Tibial artery (tissue), 4 donors: ENCODE measurements at regions not wholly inside any gene's neighbourhood (a gene's known extent, or its start where the extent isn't known, plus 50 kb on each side); places are given as distances from the start of the nearest gene placed in this dataset.

Source experiments
- DNase-seq, 2 donors: peaks; one replicate each; pipeline ENCODE4 v3.0.0-alpha.2; 2019
- H3K27ac ChIP-seq, 2 donors: fragments of 200-600 bp; sonication (generic) in 1 of 2; 1 replicate in 1 of 2; 2 replicates in 1 of 2; pipeline ENCODE4 v1.5.1; 2018 to 2019; ENCODE audit warnings: mild to moderate bottlenecking in 1 of 2
- H3K27me3 ChIP-seq, 2 donors: fragments of 200-600 bp; sonication (generic) in 1 of 2; one replicate each; pipeline versions ENCODE4 v1.5.1 to v1.6.0; 2016 to 2019
- H3K36me3 ChIP-seq, 3 donors: fragments of 200-600 bp; sonication (generic) in 2 of 3; one replicate each; pipeline ENCODE4 v1.5.1; 2016 to 2019; ENCODE audit warnings: mild to moderate bottlenecking in 2 of 3
- H3K4me1 ChIP-seq, 4 donors: fragments of 200-600 bp; sonication (generic) in 2 of 4; 1 replicate in 3 of 4; 2 replicates in 1 of 4; pipeline ENCODE4 v1.5.1; 2016 to 2019
- H3K4me3 ChIP-seq, 2 donors: fragments of 200-600 bp; sonication (generic) in 1 of 2; 1 replicate in 1 of 2; 2 replicates in 1 of 2; pipeline ENCODE4 v1.5.1; 2018 to 2019; ENCODE audit warnings: mild to moderate bottlenecking in 2 of 2
- H3K9me3 ChIP-seq, 3 donors: fragments of 200-600 bp; sonication (generic) in 1 of 3; one replicate each; pipeline ENCODE4 v1.5.1; 2016 to 2019
- intact Hi-C: fragments of 100-400 bp; cut with DNase I; formaldehyde crosslinking; loops from one replicate; pipeline ENCODE4 v1.15.0; 2023; ENCODE audit warnings: low total_unique reads
- TF ChIP-seq, protein P1 (sequence below), 2 experiments: fragments of 200-600 bp in 1 of 2; fragments of 450-650 bp in 1 of 2; IDR thresholded peaks; one replicate each; pipeline ENCODE4 v1.5.1; 2017 to 2019; ENCODE audit warnings: antibody characterized with exemption in 2 of 2, mild to moderate bottlenecking in 1 of 2, moderate library complexity in 1 of 2

DNA sequence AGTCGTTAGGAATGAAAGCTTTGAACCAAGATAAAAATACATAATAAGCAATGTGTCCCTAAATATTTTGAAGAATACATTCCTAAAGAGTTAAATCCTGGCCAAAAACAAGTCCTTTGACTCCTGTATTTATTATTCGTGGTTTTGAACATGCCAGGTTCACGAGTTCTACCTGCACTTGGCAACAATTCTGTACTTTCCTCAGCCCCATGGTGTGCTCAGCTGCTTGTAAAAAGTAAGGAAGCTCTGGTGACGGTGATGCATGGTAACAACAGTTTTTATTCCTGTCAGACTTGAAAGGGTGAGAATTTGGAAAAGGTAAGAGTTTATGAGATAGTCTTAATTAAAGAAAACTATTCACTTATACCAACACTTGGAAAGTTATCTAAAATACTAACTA is 95.0 kb upstream of the KLF12 start:
- DNase-seq, result no peak
- H3K27ac ChIP-seq, result no peak overlapping the region
- H3K4me1 ChIP-seq, result no peaks in the 10 kb centered on the region
- intact Hi-C loops, result no loop called here
- H3K36me3 ChIP-seq, result no peaks in the 10 kb centered on the region
- TF ChIP-seq, protein P1, sequence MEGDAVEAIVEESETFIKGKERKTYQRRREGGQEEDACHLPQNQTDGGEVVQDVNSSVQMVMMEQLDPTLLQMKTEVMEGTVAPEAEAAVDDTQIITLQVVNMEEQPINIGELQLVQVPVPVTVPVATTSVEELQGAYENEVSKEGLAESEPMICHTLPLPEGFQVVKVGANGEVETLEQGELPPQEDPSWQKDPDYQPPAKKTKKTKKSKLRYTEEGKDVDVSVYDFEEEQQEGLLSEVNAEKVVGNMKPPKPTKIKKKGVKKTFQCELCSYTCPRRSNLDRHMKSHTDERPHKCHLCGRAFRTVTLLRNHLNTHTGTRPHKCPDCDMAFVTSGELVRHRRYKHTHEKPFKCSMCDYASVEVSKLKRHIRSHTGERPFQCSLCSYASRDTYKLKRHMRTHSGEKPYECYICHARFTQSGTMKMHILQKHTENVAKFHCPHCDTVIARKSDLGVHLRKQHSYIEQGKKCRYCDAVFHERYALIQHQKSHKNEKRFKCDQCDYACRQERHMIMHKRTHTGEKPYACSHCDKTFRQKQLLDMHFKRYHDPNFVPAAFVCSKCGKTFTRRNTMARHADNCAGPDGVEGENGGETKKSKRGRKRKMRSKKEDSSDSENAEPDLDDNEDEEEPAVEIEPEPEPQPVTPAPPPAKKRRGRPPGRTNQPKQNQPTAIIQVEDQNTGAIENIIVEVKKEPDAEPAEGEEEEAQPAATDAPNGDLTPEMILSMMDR (IDR thresholded peaks at IDR 0.05), result no peak
- H3K9me3 ChIP-seq, result no peaks in the 10 kb centered on the region
- no peak overlapping the region for H3K4me3 ChIP-seq
- H3K27me3 ChIP-seq, result no peaks in the 10 kb centered on the region

DNA sequence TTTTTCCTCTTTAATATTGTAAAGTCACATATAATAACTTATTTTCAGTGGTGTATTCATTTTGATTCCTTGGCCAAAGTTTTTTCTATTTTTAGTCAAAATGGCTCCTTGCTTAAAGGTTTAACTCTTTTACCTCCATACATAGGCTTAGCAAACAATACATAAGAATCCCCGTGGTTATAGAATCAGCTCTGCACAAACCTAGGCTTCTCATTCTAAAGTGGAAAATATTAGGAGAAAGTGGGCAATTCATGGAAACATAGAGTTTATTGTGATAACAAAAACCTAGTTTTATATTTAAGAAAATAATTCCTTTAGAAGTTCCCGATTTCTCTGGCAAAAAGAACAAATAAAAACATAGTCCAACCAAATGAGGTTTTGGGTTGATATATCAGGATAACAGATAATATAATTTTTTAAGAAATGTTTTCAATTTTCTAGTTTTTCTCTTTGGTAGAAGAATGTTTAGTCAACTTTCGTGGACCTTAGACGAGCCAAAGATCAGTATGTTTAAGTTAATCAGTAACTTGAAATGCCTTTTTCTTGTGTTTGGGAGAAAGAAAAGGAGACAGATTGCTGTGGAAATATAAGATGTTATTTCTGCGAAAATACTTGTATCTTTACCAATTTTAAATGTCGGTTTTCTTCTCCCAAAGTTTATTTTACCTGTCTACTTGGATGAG is 93.4 kb upstream of the KLF12 start:
- TF ChIP-seq, protein P1 (IDR thresholded peaks at IDR 0.05), result no peak
- no peak for DNase-seq
- Histone ChIP-seq H3K4me1 (no peaks in the 10 kb centered on the region), H3K36me3 (no peaks in the 10 kb centered on the region), H3K27ac (no peak overlapping the region), H3K27me3 (no peaks in the 10 kb centered on the region), H3K4me3 (no peak overlapping the region), H3K9me3 (no peaks in the 10 kb centered on the region)
- intact Hi-C loops, result no loop called here

DNA sequence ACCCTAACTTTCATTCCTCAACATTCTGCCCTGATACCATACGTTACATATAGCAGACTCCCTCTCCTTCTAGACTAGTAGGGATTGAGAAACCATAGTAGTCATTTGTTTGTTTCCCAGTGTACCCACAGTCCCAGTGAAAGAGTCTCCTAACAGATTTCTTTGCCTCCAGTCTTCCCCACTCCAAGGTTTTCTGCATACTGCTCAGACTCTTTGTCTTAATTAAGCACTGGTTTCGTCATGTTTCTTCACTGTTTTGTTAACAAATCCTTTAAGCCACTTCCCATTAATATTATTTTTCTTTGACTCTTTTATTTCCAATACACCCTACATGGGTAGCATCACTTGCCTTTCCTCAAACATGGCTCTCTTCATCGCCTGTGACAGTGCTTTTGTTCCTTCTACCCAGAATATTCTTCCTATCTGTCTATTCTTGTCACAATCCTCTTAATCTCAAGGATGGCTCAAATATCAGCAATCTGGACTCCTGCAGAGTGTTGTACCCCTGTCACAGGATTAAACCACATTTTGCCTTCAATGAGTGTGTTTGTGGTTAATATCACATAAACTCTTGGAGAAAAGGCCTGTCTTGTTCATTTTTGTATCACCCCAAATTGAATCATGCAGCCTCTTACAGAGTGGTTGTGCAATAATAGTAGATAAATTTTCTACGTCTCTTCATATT is 92.7 kb upstream of the KLF12 start:
- no peak for DNase-seq
- Histone ChIP-seq H3K9me3 (no peaks in the 10 kb centered on the region), H3K36me3 (no peaks in the 10 kb centered on the region), H3K4me3 (no peak overlapping the region), H3K27ac (no peak overlapping the region), H3K4me1 (no peaks in the 10 kb centered on the region), H3K27me3 (no peaks in the 10 kb centered on the region)
- TF ChIP-seq, protein P1 (IDR thresholded peaks at IDR 0.05), result no peak
- intact Hi-C loops, result no loop called here

DNA sequence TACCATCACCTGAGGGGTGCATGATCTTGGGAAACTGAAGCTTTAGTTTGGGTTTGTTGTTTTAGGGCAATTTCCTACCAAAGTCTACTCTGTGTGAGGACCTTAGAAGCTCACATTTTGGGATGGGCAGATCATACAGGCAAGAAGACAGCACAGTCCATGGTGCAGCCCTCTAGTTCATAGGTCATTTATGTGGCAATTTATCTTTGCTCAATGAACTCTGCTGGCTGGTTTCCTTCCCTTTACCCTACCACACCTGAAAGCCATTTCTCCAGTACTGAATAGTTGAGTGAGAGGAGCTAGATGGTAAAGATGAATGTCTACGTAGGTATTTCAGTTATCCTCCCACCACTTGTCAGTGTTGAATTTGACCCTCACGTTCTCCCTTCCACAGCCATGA is 87.5 kb upstream of the KLF12 start:
- H3K36me3 ChIP-seq, result no peaks in the 10 kb centered on the region
- DNase-seq, result no peak
- no peaks in the 10 kb centered on the region for H3K4me1 ChIP-seq
- H3K27ac ChIP-seq, result no peak overlapping the region
- H3K9me3 ChIP-seq, result no peaks in the 10 kb centered on the region
- TF ChIP-seq, protein P1 (IDR thresholded peaks at IDR 0.05), result no peak
- H3K27me3 ChIP-seq, result no peaks in the 10 kb centered on the region
- intact Hi-C loops, result no loop called here
- H3K4me3 ChIP-seq, result no peak overlapping the region

DNA sequence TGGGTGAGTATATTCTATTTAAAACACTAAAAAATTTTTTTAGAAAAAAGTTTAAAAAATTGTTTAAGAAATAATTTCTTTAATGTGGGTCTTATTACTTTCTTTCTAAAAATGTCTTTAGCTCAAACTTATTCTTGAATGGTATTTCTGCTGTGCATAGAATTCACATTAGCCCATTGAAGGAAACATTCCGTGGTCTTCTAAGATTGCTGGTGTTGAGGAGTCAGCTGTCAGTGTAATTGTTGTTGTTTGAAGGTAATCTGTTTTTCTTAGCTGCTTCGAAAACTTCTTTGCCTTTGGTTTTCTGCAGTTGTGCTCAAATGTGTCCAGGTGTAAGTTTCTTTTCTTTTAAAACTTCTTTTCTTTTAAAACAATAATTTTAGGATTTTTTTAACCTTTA is 85.4 kb upstream of the KLF12 start:
- H3K4me1 ChIP-seq, result no peaks in the 10 kb centered on the region
- intact Hi-C loops, result loop anchor here (10.0 kb wide), 1 partner anchor 85 kb away; the partner anchor contains the start of gene KLF12
- no peaks in the 10 kb centered on the region for H3K36me3 ChIP-seq
- no peak overlapping the region for H3K27ac ChIP-seq
- DNase-seq, result no peak
- no peaks in the 10 kb centered on the region for H3K27me3 ChIP-seq
- TF ChIP-seq, protein P1 (IDR thresholded peaks at IDR 0.05), result no peak
- no peak overlapping the region for H3K4me3 ChIP-seq
- H3K9me3 ChIP-seq, result no peaks in the 10 kb centered on the region
